Loucy (cell line): ENCODE measurements at regions not wholly inside any gene's neighbourhood (a gene's known extent, or its start where the extent isn't known, plus 50 kb on each side); places are given as distances from the start of the nearest gene placed in this dataset.
"Not testable (repeated sequence)": the region's sequence is repeated elsewhere in the genome, so short reads cannot be mapped to it uniquely, and the experiment has no call there.

ENCODE experiments used
- H2AFZ ChIP-seq: fragments of 200-600 bp; sonication (generic); 2 replicates; pipeline ENCODE4 v1.6.0; 2016; ENCODE audit warnings: antibody characterized with exemption, mild to moderate bottlenecking, low read length, moderate library complexity
- H3F3A ChIP-seq: fragments of 200-600 bp; 2 replicates; pipeline ENCODE4 v1.6.0; 2016; ENCODE audit warnings: antibody characterized with exemption, low read depth, mild to moderate bottlenecking
- H3K27me3 ChIP-seq: fragments of 200-600 bp; sonication (generic); 2 replicates; pipeline ENCODE4 v1.6.1; 2014; ENCODE audit warnings: low read length, mild to moderate bottlenecking; ENCODE audit not compliant: insufficient read depth, poor library complexity, severe bottlenecking
- H3K36me3 ChIP-seq: fragments of 200-600 bp; sonication (generic); 2 replicates; pipeline ENCODE4 v1.6.1; 2016; ENCODE audit warnings: low read length; ENCODE audit not compliant: insufficient read depth
- H3K4me1 ChIP-seq: fragments of 200-600 bp; sonication (generic); 2 replicates; pipeline ENCODE4 v1.5.1; 2014; ENCODE audit warnings: low read length, mild to moderate bottlenecking; ENCODE audit not compliant: insufficient read depth, poor library complexity, severe bottlenecking
- H3K4me2 ChIP-seq: fragments of 200-600 bp; sonication (generic); 2 replicates; pipeline ENCODE4 v1.6.0; 2014; ENCODE audit warnings: antibody characterized with exemption, low read length, low read depth, mild to moderate bottlenecking; ENCODE audit not compliant: poor library complexity, severe bottlenecking
- H3K4me3 ChIP-seq: fragments of 200-600 bp; sonication (generic); 2 replicates; pipeline ENCODE4 v1.5.1; 2014; ENCODE audit warnings: low read length, mild to moderate bottlenecking, mixed read lengths; ENCODE audit not compliant: poor library complexity, severe bottlenecking
- H3K79me2 ChIP-seq: fragments of 200-600 bp; sonication (generic); 2 replicates; pipeline ENCODE4 v1.6.1; 2014; ENCODE audit warnings: low read length; ENCODE audit not compliant: insufficient read depth
- H3K9ac ChIP-seq: fragments of 200-600 bp; sonication (generic); 2 replicates; pipeline ENCODE4 v1.6.0; 2014; ENCODE audit warnings: mild to moderate bottlenecking, low read depth, low read length, moderate library complexity; ENCODE audit not compliant: poor library complexity, severe bottlenecking
- H3K9me2 ChIP-seq: fragments of 200-600 bp; sonication (generic); replicated peaks from 2 replicates; pipeline ENCODE4 v1.6.1; 2016; ENCODE audit warnings: low read depth, low read length, mixed read lengths
- H3K9me3 ChIP-seq: fragments of 200-600 bp; sonication (generic); 2 replicates; pipeline ENCODE4 v1.6.1; 2014; ENCODE audit warnings: mild to moderate bottlenecking, antibody characterized with exemption, low read length, low read depth; ENCODE audit not compliant: insufficient read depth
- H4K20me1 ChIP-seq: fragments of 200-600 bp; sonication (generic); 2 replicates; pipeline ENCODE4 v1.6.0; 2014; ENCODE audit warnings: antibody characterized with exemption, low read length, mild to moderate bottlenecking; ENCODE audit not compliant: insufficient read depth, poor library complexity, severe bottlenecking
- EZH2phosphoT487 ChIP-seq: fragments of 200-600 bp; IDR thresholded peaks from 2 replicates; pipeline ENCODE4 v1.6.1; 2018; ENCODE audit warnings: antibody characterized with exemption, mild to moderate bottlenecking, moderate library complexity, borderline replicate concordance
- TF ChIP-seq, protein P1 (sequence below): fragments of 200-600 bp; sonication (generic); conservative IDR thresholded peaks from 2 replicates; pipeline ENCODE4 v1.5.1; 2014; ENCODE audit warnings: mild to moderate bottlenecking, antibody characterized with exemption, low read length

DNA sequence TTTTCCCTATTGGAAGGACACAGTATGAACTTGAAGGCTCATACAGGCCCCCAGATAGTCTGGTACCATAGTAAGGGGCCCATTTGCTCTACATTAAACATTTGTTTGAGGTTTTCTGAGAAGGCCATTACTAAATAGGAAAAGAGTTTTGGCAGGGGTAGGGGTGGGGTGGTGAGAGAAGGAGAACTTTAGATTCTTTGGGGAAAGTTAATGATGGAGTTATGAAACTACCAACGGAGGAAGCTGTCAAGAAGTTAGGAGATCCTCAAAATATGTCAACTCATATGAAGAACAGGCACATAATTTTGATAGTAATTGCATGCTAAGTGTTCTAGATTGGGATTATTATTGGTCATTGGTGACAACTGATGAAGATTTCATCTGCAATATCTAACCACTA lies 114.7 kb downstream of the TAF11L14 start:
- TF ChIP-seq, protein P1, sequence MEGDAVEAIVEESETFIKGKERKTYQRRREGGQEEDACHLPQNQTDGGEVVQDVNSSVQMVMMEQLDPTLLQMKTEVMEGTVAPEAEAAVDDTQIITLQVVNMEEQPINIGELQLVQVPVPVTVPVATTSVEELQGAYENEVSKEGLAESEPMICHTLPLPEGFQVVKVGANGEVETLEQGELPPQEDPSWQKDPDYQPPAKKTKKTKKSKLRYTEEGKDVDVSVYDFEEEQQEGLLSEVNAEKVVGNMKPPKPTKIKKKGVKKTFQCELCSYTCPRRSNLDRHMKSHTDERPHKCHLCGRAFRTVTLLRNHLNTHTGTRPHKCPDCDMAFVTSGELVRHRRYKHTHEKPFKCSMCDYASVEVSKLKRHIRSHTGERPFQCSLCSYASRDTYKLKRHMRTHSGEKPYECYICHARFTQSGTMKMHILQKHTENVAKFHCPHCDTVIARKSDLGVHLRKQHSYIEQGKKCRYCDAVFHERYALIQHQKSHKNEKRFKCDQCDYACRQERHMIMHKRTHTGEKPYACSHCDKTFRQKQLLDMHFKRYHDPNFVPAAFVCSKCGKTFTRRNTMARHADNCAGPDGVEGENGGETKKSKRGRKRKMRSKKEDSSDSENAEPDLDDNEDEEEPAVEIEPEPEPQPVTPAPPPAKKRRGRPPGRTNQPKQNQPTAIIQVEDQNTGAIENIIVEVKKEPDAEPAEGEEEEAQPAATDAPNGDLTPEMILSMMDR: no peak
- no peak for TF ChIP-seq EZH2phosphoT487
- Histone ChIP-seq H3K9me3 (no peaks in the 10 kb centered on the region; the same call in 1 of the 2 replicates), H2AFZ (no peak overlapping the region), H4K20me1 (no peaks in the 10 kb centered on the region), H3K4me3 (no peak overlapping the region), H3K79me2 (no peaks in the 10 kb centered on the region), H3K9ac (no peak overlapping the region), H3K9me2 (no peaks in the 10 kb centered on the region), H3K36me3 (no peaks in the 10 kb centered on the region), H3K4me2 (no peak overlapping the region), H3K27me3 (no peaks in the 10 kb centered on the region), H3F3A (no peaks in the 10 kb centered on the region), H3K4me1 (no peaks in the 10 kb centered on the region)

DNA sequence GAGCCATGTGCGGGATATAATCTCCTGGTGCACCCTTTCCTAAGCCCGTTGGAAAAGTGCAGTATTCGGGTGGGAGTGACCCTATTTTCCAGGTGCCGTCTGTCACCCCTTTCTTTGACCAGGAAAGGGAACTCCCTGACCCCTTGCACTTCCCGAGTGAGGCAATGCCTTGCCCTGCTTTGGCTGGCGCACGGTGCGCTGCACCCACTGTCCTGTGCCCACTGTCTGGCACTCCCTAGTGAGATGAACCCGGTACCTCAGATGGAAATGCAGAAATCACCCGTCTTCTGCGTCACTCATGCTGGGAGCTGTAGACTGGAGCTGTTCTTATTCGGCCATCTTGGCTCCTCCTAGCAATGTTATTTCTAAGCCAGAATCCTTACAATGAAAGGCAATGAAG lies 121.1 kb downstream of the TAF11L14 start:
- not testable (repeated sequence) for H3K9me2 ChIP-seq, H2AFZ ChIP-seq, H3K4me1 ChIP-seq, H3K79me2 ChIP-seq, H3K9me3 ChIP-seq, H3K9ac ChIP-seq, H3F3A ChIP-seq, H4K20me1 ChIP-seq, H3K27me3 ChIP-seq, H3K4me2 ChIP-seq, H3K4me3 ChIP-seq, H3K36me3 ChIP-seq

DNA sequence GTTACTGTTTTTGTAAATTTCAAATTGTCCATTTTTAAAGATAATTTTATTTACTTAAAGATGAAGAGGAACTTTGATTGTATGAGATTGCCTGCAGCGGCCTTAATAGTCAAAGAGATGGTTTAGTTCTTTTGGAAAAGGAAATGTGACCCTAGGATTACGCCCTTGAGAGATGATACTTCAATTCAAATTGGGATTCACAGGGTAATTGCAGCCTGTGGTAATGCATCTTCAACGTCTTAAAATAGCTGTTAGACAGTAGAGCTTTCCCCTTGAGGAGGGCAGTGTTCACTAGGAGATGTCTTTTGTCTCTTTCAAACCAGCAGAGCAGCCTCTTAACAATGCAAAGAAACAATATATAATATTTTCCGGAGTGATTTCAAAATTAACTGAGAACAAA lies 127.1 kb downstream of the TAF11L14 start:
- TF ChIP-seq, protein P1: no peak
- no peak for TF ChIP-seq EZH2phosphoT487
- Histone ChIP-seq H3K79me2 (no peaks in the 10 kb centered on the region), H3K4me1 (no peaks in the 10 kb centered on the region), H3K4me2 (no peak overlapping the region), H3K9me3 (no peaks in the 10 kb centered on the region), H3F3A (no peaks in the 10 kb centered on the region), H4K20me1 (no peaks in the 10 kb centered on the region), H2AFZ (no peak overlapping the region), H3K36me3 (no peaks in the 10 kb centered on the region), H3K4me3 (no peak overlapping the region), H3K9ac (no peak overlapping the region), H3K27me3 (no peaks in the 10 kb centered on the region), H3K9me2 (no peaks in the 10 kb centered on the region)

DNA sequence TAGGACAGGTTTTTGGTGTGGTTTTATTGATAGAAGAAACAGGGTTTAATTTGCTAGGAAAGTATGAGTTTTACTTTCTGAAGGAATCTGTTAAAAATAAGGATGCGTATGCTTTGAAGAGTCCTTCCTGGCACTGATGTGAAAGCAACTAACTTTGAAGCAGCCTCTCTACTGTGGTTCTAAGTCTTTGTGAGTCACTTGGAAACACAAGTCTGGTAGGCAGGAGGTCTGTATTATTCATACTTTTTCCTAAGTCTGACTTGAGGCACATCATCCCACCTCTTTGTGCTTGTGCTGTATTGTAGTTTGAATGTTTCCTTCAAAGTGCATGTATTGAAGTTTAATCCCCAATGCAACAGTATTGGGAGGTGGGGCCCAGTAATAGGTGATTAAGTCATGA lies 129.0 kb downstream of the TAF11L14 start:
- Histone ChIP-seq H4K20me1 (no peaks in the 10 kb centered on the region), H3K4me3 (no peak overlapping the region), H3K4me1 (no peaks in the 10 kb centered on the region), H3K9ac (no peak overlapping the region), H3K36me3 (no peaks in the 10 kb centered on the region), H3K79me2 (no peaks in the 10 kb centered on the region), H3K9me3 (no peaks in the 10 kb centered on the region), H2AFZ (no peak overlapping the region), H3K4me2 (no peak overlapping the region), H3F3A (no peaks in the 10 kb centered on the region), H3K9me2 (no peaks in the 10 kb centered on the region), H3K27me3 (no peaks in the 10 kb centered on the region)
- TF ChIP-seq EZH2phosphoT487: no peak
- TF ChIP-seq, protein P1: no peak
